RPMI8226 (cell line): ENCODE measurements at regions not wholly inside any gene's neighbourhood (a gene's known extent, or its start where the extent isn't known, plus 50 kb on each side); places are given as distances from the start of the nearest gene placed in this dataset.

ENCODE experiments used
- DNase-seq: peaks from one replicate; pipeline ENCODE4 v3.0.0-alpha.2; 2015

DNA sequence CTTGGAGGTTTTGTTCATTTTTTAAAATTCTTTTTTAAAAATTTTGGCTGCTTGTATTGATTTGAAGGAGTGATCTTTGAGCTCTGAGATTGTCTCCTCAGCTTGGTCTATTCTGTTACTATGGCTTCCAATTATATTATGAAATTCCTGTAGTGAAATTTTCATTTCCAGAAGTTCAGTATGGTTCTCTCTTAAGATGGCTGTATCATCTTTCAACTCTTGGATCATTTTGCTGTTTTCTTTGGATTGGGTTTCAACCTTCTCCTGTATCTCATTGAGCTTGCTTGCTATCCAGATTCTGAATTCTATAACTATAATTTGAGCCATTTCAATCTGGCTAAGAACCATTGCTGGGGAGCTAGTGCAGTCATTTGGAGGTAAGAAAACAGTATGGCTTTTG is 270.8 kb upstream of the NT5C1B start:
- no peak for DNase-seq

DNA sequence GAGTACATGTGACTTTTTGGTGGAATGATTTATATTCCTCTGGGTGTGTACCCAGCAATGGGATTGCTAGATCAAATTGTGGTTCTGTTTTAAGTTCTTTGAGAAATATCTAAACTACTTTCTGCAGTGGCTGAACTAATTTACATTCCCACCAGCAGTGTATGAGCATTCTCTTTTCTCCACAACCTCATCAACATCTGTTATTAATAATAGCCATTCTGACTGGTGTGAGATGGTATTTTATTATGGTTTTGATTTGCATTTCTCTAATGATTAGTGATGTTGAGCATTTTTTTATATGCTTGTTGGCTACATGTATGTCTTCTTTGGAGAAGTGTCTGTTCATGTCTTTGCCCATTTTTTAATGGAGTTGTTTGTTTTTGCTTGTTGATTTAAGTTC is 267.4 kb upstream of the NT5C1B start:
- no peak for DNase-seq

DNA sequence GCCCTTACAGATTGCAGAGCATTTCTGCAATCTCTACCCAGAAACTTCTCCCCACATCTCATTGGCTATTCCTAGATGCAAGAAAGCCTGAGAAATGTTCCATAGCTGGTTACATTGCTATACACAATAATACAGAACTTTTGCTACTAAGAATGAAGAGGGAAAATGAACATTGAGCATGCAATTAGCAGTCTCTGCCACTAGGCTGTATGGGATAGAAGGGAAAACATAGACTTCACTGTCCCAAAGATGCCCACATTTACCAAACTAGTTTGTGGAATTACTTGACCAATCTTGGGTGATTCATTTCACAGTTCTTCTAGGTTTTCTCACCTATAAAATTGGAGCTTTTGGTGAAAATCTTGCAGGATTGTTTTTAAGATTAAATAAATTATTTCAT is 265.7 kb upstream of the NT5C1B start:
- DNase-seq = no peak

DNA sequence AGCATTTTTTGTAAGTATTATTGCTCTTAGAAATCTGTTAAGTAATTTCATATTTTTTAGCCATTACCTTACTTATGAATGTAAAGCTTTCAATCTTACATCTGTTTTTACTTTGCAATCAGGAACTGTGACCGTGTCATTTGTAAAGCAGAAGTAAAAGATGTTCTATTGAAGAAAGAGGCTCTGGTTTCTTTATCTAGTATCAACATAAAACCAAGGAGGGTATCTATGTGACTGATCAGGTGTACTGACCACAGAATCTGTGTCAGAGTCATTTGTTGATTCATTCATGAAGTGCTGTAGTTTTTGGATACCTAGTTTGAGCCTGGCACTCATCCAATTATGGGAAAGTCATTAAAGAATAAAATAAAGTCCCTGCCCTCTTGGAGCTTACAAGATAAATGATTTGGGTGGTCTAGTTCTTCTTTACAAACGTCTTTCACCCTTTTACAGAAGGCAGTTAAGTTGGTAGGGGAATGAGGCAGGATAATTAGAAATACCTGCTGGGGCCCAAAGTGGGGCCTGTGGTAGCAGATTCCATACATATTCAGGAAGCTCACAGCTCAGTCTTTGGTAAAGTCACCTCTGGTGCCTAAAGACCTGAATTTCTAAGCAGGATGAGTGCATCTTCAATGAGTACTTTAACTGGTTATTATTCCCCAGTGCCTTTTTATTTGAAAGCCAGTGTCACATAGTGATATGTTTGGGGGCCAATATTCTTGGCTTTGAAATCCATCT is 260.6 kb upstream of the NT5C1B start:
- DNase-seq = no peak

DNA sequence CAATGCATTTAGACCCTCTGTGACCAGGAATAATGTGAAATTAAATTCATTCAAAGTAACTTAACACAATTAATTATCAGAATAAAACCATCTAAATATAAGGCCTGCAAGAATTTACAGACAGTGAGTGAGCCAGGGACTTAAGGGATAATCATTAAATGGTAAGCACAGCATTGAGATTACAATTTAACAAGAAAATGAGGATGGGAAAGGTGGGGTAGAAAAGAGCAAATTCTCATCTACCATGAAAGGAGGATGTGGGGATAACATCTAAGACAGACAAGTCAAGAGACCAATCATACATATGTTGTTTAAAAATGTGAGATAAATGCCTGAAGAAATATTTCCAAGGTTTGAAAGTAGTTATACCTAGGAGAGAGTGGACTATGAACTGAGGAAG is 259.3 kb upstream of the NT5C1B start:
- DNase-seq = no peak

DNA sequence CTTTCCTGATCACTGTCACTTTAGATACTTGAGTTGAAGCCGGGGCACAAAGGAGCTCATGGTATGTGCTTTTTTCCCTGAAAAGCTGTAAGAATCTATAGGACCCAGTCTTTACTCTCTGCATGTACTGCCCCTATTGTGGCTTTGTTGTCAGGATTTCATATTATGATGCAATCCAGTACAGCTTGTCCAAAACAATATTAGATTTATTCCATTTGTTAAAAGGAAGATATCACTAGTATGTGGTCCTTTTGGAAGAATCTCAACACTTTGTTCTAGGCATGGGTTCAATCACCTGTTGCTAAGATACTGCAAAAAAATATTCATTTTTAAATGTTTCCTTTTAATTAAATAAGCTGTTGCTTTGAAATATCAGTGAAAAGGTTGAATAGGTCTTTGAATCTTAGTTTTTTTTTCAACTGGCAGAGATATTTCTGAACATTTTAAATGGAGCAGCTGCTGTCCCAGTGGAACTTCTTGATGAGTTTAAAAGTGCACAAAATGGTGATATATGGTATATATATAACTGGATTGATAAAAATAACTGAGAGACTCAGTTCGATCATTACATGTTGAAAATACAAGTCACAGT is 256.6 kb upstream of the NT5C1B start:
- no peak for DNase-seq

DNA sequence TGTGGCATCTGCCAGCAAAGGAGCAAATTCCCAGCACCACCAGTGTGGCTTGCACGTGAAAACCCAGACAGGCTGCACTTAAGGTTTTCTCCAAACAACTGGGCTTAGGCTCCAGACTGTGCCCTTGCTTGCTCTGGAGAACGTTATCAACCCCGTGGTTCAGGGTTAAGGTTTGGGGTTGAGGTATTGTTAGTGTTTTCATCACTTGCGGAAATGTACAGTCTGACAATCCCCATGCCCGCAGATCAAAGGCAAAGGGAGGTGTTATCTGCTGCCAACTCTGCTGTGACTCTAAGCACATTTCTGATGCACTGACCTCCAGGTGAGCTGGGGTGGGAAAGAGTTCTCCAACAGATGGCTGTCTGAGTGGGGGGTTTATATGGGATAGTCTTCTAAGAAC is 253.5 kb upstream of the NT5C1B start:
- DNase-seq = no peak

DNA sequence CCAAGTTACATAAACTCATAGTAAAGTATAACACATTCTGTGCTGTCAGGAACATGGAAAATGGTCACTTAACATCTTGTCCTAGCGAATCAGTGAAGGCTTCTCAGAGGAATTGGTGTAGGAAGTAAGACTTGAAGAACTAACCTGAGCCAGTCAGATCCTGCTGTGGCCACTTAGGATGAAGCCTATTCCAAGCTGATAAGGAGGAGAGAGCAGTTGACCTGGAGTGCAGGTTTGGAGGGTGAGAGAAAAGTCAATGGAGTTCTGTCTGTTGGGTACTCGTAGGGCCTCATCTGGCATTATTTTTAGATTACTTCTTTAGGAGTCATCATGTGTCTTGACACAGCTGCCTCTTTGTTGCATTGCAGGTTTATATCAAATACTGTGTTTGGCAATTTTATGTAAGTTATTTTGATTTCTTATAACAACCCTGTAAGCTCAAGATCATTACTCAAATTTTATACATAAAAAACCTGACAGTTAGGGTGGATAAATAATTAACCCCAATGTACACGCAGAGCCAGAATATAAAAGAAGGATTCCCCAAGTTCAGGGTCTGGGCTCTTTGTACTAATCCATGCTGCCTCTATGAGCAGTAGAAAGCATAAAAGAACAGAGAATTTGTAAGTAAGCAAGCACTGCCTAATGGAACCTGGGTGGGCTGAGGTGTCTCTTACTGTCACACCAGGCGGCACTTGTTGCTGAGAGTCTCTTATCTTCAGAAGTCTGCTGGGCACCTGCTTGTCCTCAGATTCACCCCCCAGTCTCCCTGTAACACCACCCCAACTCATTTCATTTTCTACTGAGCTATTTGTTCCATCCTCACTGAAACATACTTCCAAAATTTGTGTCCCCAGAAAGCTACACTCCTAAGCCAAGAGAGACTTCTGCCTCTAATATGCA is 252.1 kb upstream of the NT5C1B start:
- no peak for DNase-seq

DNA sequence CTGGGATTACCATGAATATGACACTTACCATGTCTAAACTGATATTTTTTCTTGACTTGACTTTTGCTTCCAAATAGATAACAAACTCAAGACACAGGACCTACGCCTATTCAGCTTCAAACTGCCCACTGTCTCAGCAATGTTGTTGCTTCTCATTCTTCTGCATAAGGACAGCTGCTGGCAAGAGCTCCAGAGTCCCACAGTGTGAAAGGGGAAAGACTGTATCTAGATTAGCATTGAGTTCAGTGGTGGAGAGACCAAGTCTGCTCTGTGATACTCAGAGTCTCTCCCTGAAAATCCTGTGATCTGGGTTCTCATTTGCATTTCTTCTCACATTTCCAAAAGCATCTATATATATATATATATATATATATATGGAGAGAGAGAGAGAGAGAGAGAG is 247.9 kb upstream of the NT5C1B start:
- DNase-seq = no peak

DNA sequence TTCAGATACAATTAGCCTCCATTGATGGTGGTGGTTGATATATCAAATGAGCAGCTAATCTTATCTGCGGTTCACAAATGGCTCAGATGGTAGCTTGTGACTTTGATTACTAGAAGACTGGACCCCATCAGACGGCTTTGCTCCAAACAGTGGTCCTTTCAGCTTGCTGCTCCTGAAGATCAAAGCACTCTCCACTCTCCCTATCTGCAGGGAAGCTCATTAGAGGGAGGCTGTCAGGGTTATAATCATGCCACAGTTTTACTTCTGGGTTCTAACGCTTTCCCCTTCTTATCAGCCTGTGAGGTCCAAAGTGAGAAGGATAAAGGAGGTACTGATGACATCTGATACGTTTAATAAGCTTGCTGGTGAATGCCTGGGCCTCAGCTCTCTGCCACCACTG is 247.1 kb upstream of the NT5C1B start:
- no peak for DNase-seq

DNA sequence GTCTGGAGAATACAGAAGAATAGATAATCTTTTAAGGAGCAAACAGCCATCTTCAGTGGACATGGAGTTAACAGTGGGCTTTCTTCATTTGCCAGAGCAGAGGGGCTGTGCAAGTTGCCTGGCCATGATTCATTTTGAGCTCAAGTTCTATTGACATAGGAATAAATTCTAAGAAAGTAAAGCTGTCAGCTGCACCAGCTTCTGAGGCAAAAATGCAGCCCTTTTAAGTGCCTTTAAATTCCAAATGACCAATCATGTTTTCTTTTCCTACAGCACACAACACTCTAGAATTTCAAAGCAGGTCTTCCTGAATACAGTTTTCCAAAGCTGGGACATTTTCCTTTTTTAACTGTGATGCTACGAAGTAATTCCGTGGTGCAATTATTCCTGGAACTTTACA is 246.4 kb upstream of the NT5C1B start:
- no peak for DNase-seq

DNA sequence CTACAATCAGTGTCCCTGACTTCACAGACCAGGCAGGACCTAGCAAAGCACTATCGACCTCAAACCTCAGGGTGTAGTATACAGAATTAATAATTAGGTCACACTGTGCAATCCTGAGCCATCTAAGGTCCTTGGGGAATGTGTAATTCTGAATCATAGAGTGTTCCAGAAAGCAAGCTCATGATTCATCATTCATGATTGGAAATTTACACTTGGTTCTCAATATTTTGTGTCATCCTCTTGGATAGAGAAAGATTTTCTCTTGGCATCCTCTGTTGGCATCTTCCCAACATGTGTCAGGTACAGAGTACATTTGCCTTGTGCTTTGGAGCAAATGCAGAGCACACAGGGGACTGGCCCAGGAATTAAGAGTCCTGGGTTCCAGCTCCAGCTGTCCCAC is 245.0 kb upstream of the NT5C1B start:
- no peak for DNase-seq

DNA sequence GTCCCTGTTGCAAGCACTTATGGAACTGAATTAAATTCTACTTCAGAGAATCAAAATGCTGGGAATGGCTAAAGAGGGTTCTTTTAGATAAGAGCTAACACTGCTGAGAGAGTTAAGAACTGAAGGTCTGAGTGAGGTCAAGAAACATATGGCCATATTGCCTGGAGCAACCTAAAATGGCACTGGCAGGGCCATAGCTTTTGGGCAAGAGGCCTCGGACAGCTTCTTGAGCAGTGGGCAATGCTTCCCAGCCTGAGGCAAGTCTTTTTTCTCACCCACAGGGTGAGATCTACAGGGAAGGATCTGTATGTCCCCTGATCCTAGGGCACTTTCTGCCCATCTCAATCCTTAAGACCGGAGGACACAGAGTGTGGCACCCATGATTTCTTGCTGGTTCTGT is 244.6 kb upstream of the NT5C1B start:
- no peak for DNase-seq

DNA sequence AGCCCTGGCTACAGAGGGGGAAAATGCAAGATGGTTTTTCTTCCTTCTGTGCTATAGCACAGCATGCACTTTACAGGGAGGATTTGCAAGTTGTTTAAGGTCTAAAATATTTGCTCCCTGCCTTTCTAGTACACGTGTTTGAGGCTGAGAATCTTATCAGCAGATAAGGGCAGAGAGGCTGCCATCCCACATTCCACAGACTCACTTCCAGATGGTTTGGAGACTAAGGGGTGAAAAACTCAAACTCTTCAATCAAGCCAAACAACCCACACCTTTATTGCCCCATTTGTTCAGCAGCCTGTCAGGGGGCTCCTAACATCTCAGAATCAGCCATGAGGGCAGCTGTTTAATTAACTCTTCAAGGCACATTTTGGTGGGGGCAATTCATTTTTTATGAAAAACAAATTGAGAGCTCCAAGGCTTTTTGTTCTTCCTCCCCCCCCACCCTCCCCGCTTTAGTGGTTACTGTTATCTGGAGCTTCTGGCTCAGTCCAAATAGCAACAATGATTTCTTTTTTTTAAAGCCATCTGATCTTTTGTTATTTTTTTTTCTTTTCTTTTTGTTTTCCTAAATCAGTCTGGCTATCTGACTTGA is 242.6 kb upstream of the NT5C1B start:
- DNase-seq = no peak

DNA sequence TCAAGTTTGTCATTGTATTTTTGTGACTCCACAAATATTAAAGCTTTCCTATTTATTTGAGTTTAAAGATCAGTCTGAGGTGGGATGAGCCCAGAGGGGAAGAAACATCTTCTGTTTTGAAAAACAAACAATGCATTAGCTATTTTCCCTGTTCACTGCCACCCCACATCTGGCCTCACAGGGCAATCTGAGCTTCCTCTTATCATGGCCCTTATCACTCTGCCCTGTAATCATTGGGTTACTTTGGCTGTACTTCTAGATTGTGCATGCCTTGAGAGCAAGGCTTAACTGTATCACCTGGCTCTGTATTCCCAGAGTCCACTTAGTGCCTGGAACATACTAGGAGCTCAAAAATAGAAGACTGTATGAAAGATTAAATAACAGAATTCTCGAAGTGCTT is 241.6 kb upstream of the NT5C1B start:
- no peak for DNase-seq

DNA sequence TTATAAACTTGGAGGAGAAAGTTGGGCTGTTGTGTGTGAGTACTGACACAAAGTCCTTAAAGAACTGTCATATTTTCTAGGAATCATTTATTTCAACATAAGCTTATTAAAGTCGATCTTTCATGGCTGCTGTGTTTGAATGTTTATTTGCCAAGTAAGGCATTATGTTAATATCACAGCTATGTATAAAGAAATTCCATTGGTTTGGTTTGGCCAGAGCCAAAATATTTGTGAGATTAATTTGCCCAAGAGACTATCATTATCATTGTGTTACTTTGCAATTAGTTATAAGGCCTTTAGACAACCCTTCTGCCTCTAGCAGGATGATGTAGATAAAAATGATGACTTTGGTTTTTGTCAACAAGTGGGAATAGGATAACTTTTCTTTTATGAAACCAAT is 240.6 kb upstream of the NT5C1B start:
- DNase-seq = no peak

DNA sequence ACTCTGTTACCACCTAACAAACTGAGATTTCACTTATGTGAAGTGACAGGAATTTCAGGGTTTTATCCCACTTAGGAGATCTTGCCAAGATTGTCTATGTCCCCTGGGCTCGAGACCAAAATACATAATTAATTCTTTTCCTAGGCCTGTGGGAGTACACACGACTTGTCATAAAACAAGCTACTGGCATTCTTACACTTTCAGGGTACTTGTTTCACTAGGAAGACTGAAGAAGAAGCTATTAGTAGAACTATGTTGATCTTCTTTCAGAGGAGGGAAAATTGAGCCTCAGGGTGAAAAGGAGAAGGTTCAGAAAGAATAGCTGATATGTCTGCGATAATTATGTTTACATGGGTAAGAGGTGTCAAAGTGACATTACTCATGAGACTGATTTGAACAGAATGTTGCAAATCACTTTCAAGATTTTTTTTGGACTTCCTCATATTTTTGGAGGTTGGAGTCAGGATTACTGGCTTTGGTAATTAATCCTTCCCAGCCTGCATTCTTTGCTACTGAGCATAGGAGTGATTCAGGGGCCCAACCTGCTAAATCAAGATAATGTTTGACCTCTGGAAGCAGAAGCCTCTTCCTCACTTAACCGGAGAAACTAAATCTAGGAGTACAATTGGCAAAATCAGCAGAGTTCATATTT is 240.0 kb upstream of the NT5C1B start:
- DNase-seq = no peak

DNA sequence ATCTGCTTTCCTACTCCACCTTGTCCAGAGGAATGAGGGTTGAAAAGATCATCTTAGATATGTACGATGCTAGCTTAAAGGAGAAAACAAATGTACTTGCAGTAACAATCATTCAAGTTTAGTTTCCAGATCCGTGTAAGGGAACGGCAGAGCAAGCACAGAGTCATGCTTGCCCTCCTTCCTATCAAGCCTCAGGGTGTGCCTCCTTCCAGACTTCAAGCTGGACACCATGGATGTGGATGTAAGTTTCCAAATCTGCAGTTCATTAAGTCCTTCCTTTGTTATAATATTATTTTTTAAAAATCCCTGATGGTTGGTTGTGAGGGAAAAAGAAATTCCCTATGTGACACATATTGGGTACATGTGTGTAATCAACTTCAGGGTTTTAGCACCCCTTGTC is 238.9 kb upstream of the NT5C1B start:
- no peak for DNase-seq

DNA sequence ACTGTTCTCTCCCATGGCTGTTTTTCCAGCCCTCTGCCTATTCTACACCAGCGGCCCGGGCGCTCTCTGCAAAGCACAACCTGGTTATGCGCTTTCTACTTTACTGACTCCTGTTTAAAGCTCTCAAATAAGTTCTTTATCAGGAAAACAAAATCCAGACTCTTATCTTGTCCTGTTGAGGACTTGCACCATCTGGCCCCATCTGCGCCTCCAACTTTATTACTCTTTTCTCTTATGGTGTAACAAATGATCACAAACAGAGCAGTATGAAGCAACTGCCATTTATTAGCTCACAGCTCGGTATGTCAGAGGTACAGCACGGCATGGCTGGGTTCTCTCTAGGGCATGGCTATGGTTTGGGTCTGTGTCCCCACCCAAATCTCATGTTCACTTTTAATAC is 236.5 kb upstream of the NT5C1B start:
- no peak for DNase-seq

DNA sequence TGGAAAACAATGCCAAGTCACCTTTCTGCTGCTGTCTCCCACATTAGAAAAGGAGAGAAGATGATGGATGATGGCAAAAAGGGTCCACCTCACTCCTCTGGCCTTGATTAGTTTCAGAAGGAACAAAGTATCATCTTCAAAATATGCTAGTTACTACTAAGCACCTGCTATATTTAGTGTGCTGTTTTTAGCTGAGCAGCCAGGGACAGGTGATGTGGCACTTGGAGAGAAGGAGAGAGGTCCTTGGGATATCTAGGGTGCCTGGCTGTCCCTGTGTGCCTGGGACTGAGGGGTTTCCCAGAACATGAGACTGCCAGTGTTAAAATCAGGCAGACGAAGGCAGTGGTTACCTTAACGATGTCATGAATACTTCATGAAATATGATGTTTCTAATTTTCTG is 235.5 kb upstream of the NT5C1B start:
- DNase-seq = no peak

DNA sequence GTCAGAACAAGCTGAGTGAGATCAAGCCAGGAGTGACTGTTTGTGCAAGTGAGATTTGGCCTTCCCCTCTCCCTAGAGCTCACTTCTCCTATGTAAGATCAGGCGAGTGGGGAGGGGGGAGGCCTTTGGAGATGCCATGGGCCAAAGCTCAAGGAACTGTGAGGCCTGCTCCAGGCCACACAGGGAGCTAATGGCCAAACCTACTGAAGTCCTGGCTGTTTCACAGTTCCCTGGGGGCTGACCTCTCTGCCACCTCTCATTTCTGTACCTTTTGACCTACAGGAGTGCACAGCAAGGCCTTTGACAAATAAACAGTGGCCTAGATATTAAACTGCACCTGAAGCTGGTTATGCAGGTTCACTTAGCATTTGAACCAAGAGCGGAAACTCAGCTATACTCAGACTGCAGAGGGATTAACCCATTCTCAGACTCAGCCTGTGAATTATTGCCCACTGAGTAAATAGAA is 235.0 kb upstream of the NT5C1B start:
- no peak for DNase-seq

DNA sequence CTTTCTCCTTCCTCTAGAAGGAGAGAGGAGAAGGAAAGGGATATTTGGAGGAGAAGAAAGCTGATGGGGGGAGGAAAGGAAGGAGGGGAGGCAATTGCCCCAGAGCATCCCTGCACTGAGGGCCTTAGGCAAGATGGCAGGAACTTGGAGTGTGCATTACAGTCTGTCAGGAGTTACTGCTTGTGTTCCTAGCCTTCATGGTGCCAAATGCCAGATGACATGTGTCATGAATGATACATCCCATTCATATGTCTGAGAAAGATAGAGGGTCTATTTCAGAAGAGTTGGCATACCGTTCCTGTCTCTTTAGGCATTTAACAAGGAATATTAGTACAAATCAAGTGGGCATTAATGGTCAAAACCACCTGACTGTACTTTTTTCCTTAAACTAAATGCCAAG is 232.1 kb upstream of the NT5C1B start:
- DNase-seq = no peak

DNA sequence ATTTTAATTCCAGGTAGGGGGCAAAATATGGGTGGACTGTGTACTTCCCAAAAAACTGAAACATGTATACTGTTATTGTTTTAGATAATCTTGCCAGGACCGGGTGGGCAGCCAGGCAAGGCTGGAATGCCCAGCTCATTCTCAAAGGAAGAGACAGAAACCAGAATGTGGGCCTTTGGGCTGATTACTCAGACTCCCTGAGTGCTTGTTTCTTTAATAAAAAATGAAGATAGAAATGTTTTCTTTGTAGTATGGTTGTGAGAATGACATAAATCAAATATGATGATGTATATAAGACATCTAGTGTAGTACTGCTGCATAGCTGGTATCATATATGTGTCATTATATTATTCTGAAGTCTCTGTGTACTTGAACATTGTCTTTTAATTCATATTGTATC is 231.6 kb upstream of the NT5C1B start:
- no peak for DNase-seq
